OCI-LY1 (cell line): ENCODE measurements at regions not wholly inside any gene's neighbourhood (a gene's known extent, or its start where the extent isn't known, plus 50 kb on each side); places are given as distances from the start of the nearest gene placed in this dataset.

Source experiments
- CTCF ChIP-seq: fragments of 200-600 bp; sonication (generic), shearing (Covaris generic); IDR thresholded peaks from 2 replicates; pipeline ENCODE4 v1.5.1; 2017; ENCODE audit warnings: mild to moderate bottlenecking, antibody characterized with exemption, low read length, moderate library complexity, mixed read lengths
- EZH2 ChIP-seq: fragments of 200-600 bp; sonication (generic), shearing (Covaris generic); IDR thresholded peaks from 2 replicates; pipeline ENCODE4 v1.8.0; 2017; ENCODE audit warnings: borderline replicate concordance, mixed run types, mild to moderate bottlenecking, antibody characterized with exemption, low read length, moderate library complexity, mixed read lengths

DNA sequence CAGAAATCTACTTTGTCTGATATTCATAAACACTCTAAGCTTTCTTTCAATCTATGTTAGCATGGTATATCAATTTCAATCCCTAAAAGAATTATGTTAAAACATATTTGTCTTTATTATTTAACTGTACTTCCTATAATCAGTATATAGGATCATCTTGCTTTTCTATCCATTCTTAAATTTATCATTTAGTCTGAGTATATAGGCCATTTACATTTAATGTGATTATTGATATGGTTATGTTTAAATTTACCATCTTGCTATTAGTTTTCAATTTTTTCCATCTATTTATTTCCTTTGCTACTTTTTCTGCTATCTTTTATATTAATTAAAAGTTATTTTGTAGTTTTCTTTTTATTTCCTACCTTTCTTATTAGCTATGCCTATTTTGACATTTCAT, 174.8 kb upstream of the MBNL1 start:
- no peak for TF ChIP-seq CTCF
- no peak for TF ChIP-seq EZH2
